A673 (cell line): ENCODE measurements at regions not wholly inside any gene's neighbourhood (a gene's known extent, or its start where the extent isn't known, plus 50 kb on each side); places are given as distances from the start of the nearest gene placed in this dataset.

Experiments
- EZH2 ChIP-seq: fragments of 200-600 bp; sonication (generic); IDR thresholded peaks from 2 replicates; pipeline ENCODE4 v1.6.1; 2017; ENCODE audit warnings: borderline replicate concordance, low read depth, mild to moderate bottlenecking, mixed read lengths, antibody characterized with exemption, low read length; ENCODE audit not compliant: poor library complexity, severe bottlenecking
- TF ChIP-seq, protein P1 (sequence below): fragments of 300-800, 200-600 bp; sonication (generic); conservative IDR thresholded peaks from 2 replicates; pipeline ENCODE4 v1.5.1; 2017; ENCODE audit warnings: low read depth, mild to moderate bottlenecking, antibody characterized with exemption, low read length, moderate library complexity, mixed read lengths

GRCh38 chr6:153962555-153962954 is 76.5 kb upstream of the OPRM1 start:
- TF ChIP-seq, protein P1, sequence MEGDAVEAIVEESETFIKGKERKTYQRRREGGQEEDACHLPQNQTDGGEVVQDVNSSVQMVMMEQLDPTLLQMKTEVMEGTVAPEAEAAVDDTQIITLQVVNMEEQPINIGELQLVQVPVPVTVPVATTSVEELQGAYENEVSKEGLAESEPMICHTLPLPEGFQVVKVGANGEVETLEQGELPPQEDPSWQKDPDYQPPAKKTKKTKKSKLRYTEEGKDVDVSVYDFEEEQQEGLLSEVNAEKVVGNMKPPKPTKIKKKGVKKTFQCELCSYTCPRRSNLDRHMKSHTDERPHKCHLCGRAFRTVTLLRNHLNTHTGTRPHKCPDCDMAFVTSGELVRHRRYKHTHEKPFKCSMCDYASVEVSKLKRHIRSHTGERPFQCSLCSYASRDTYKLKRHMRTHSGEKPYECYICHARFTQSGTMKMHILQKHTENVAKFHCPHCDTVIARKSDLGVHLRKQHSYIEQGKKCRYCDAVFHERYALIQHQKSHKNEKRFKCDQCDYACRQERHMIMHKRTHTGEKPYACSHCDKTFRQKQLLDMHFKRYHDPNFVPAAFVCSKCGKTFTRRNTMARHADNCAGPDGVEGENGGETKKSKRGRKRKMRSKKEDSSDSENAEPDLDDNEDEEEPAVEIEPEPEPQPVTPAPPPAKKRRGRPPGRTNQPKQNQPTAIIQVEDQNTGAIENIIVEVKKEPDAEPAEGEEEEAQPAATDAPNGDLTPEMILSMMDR, result no peak
- TF ChIP-seq EZH2, result no peak
